Osteoblast (primary cell): ENCODE measurements at regions not wholly inside any gene's neighbourhood (a gene's known extent, or its start where the extent isn't known, plus 50 kb on each side); places are given as distances from the start of the nearest gene placed in this dataset.

ENCODE experiments used
- DNase-seq: peaks from one replicate; pipeline ENCODE4 v3.0.0; 2011; ENCODE audit warnings: low spot score, mixed read lengths; ENCODE audit not compliant: insufficient read length; ENCODE audit errors: missing footprints
- H2AFZ ChIP-seq: 2 replicates; pipeline ENCODE4 v1.6.0; 2011; ENCODE audit warnings: mild to moderate bottlenecking, low read length
- H3K27ac ChIP-seq: 2 replicates; pipeline ENCODE4 v1.5.1; 2011; ENCODE audit warnings: mild to moderate bottlenecking, low read depth, low read length, moderate library complexity
- H3K27me3 ChIP-seq: 2 replicates; pipeline ENCODE4 v1.6.0; 2012; ENCODE audit warnings: mild to moderate bottlenecking, control low read depth, inconsistent platforms, low read length, moderate library complexity; ENCODE audit not compliant: insufficient read depth
- H3K36me3 ChIP-seq: 2 replicates; pipeline ENCODE4 v1.5.1; 2011; ENCODE audit warnings: mild to moderate bottlenecking, low read length, control low read depth, moderate library complexity; ENCODE audit not compliant: insufficient read depth
- H3K4me1 ChIP-seq: 2 replicates; pipeline ENCODE4 v1.5.1; 2011; ENCODE audit warnings: mild to moderate bottlenecking, low read length, control low read depth, moderate library complexity; ENCODE audit not compliant: insufficient read depth
- H3K4me2 ChIP-seq: 2 replicates; pipeline ENCODE4 v1.6.0; 2011; ENCODE audit warnings: mild to moderate bottlenecking, low read length; ENCODE audit not compliant: insufficient read depth
- H3K4me3 ChIP-seq: fragments of 200-600 bp; sonication (generic); 3 replicates; pipeline ENCODE4 v1.5.1; 2012; ENCODE audit warnings: mild to moderate bottlenecking, low read length, inconsistent platforms; ENCODE audit not compliant: insufficient read depth
- H3K79me2 ChIP-seq: 2 replicates; pipeline ENCODE4 v1.6.0; 2012; ENCODE audit warnings: mild to moderate bottlenecking, low read length, control low read depth, inconsistent platforms; ENCODE audit not compliant: insufficient read depth
- H3K9me3 ChIP-seq: 2 replicates; pipeline ENCODE4 v1.5.1; 2011; ENCODE audit warnings: low read depth, low read length, control low read depth
- H4K20me1 ChIP-seq: 2 replicates; pipeline ENCODE4 v1.6.0; 2012; ENCODE audit warnings: mild to moderate bottlenecking, low read length, control low read depth; ENCODE audit not compliant: insufficient read depth
- CTCF ChIP-seq: IDR thresholded peaks from 2 replicates; pipeline ENCODE4 v1.5.1; 2011; ENCODE audit warnings: mild to moderate bottlenecking, low read depth, low read length, moderate library complexity; ENCODE audit errors: extremely low read depth

GRCh38 chr18:38358805-38359657 lies 793.4 kb upstream of the CELF4 start:
- no peaks in the 10 kb centered on the region for H3K79me2 ChIP-seq
- H3K27ac ChIP-seq, result no peak overlapping the region
- no peaks in the 10 kb centered on the region for H4K20me1 ChIP-seq
- no peak for TF ChIP-seq CTCF
- DNase-seq, result no peak
- H3K36me3 ChIP-seq, result no peaks in the 10 kb centered on the region
- H3K9me3 ChIP-seq, result peaks cover 2% of the 10 kb centered on the region
- H3K4me3 ChIP-seq, result no peak overlapping the region
- H3K4me1 ChIP-seq, result no peaks in the 10 kb centered on the region
- no peaks in the 10 kb centered on the region for H3K27me3 ChIP-seq
- no peak overlapping the region for H2AFZ ChIP-seq
- H3K4me2 ChIP-seq, result no peak overlapping the region

GRCh38 chr18:38353149-38353548 lies 787.6 kb upstream of the CELF4 start:
- Histone ChIP-seq H3K36me3 (no peaks in the 10 kb centered on the region), H3K4me1 (no peaks in the 10 kb centered on the region), H3K27ac (no peak overlapping the region), H2AFZ (no peak overlapping the region), H4K20me1 (no peaks in the 10 kb centered on the region), H3K4me2 (no peak overlapping the region), H3K4me3 (no peak overlapping the region), H3K27me3 (no peaks in the 10 kb centered on the region), H3K79me2 (no peaks in the 10 kb centered on the region), H3K9me3 (no peaks in the 10 kb centered on the region)
- no peak for DNase-seq
- TF ChIP-seq CTCF, result no peak

- no peaks in the 10 kb centered on the region for H3K27me3 ChIP-seq
- H3K79me2 ChIP-seq, result no peaks in the 10 kb centered on the region
- DNase-seq, result no peak
- no peak for TF ChIP-seq CTCF
- no peaks in the 10 kb centered on the region for H3K4me1 ChIP-seq
- no peak overlapping the region for H3K27ac ChIP-seq
- H3K4me3 ChIP-seq, result no peak overlapping the region
- H3K4me2 ChIP-seq, result no peak overlapping the region
- no peak overlapping the region for H2AFZ ChIP-seq
- H4K20me1 ChIP-seq, result no peaks in the 10 kb centered on the region
- H3K36me3 ChIP-seq, result no peaks in the 10 kb centered on the region
- H3K9me3 ChIP-seq, result no peaks in the 10 kb centered on the region
Measured at GRCh38 chr18:38350141-38350540, 784.5 kb upstream of the CELF4 start.

GRCh38 chr18:38330573-38330972 lies 765.0 kb upstream of the CELF4 start:
- no peaks in the 10 kb centered on the region for H3K27me3 ChIP-seq
- no peaks in the 10 kb centered on the region for H3K36me3 ChIP-seq
- DNase-seq, result no peak
- no peak for TF ChIP-seq CTCF
- no peak overlapping the region for H3K27ac ChIP-seq
- no peaks in the 10 kb centered on the region for H3K9me3 ChIP-seq
- H3K4me2 ChIP-seq, result no peak overlapping the region
- H3K79me2 ChIP-seq, result no peaks in the 10 kb centered on the region
- H3K4me3 ChIP-seq, result no peak overlapping the region
- H4K20me1 ChIP-seq, result no peaks in the 10 kb centered on the region
- H2AFZ ChIP-seq, result no peak overlapping the region
- no peaks in the 10 kb centered on the region for H3K4me1 ChIP-seq
